WTC11 (cell line): ENCODE measurements at regions not wholly inside any gene's neighbourhood (a gene's known extent, or its start where the extent isn't known, plus 50 kb on each side); places are given as distances from the start of the nearest gene placed in this dataset.

ENCODE experiments used
- ATAC-seq: fragments of 200-7000 bp; cut with Tn5 transposase; 2 replicates; pipeline ENCODE4 v1.10.0; 2021; ENCODE audit warnings: mild to moderate bottlenecking, moderate library complexity
- CTCF ChIA-PET: fragments of 300-600 bp; sonication (Branson Sonifier 250); formaldehyde crosslinking; loops from one replicate; lab custom pipeline; 2021; ENCODE audit warnings: antibody characterized with exemption; lab: Charles Lee
- POLR2A ChIA-PET: fragments of 350-600 bp; sonication (Branson Sonifier 250); formaldehyde crosslinking; loops from one replicate; lab custom pipeline; 2021; ENCODE audit warnings: antibody characterized with exemption; lab: Charles Lee
- DNase-seq: peaks from one replicate; pipeline ENCODE4 v3.0.0; 2021; ENCODE audit warnings: low spot score
- H3K27ac Mint-ChIP-seq: 2 replicates; pipeline ENCODE4 v1.8.0; 2021; ENCODE audit warnings: mixed read lengths
- H3K27me3 Mint-ChIP-seq: 2 replicates; pipeline ENCODE4 v1.8.0; 2021; ENCODE audit warnings: low read depth, mild to moderate bottlenecking, moderate library complexity, mixed read lengths
- H3K36me3 Mint-ChIP-seq: 2 replicates; pipeline ENCODE4 v1.8.0; 2021; ENCODE audit warnings: mixed read lengths
- H3K4me1 Mint-ChIP-seq: 2 replicates; pipeline ENCODE4 v1.8.0; 2022; ENCODE audit warnings: mixed read lengths
- H3K4me3 Mint-ChIP-seq: 2 replicates; pipeline ENCODE4 v1.8.0; 2021; ENCODE audit warnings: mild to moderate bottlenecking, moderate library complexity, mixed read lengths
- H3K9me3 Mint-ChIP-seq: 2 replicates; pipeline ENCODE4 v1.8.0; 2021; ENCODE audit warnings: mixed read lengths
- ATF6 ChIP-seq: sonication (generic); formaldehyde crosslinking; IDR thresholded peaks from 2 replicates; pipeline ENCODE4 v1.8.1; 2023; ENCODE audit warnings: mild to moderate bottlenecking, missing genetic modification reagents
- E2F1 ChIP-seq: sonication (generic); formaldehyde crosslinking; IDR thresholded peaks from 2 replicates; pipeline ENCODE4 v1.8.0; 2022; ENCODE audit warnings: mild to moderate bottlenecking, missing genetic modification reagents
- ERG ChIP-seq: fragments of 250-450 bp; sonication (Bioruptor Pico); IDR thresholded peaks from 2 replicates; pipeline ENCODE4 v1.8.0; 2021; ENCODE audit warnings: mild to moderate bottlenecking
- ETV6 ChIP-seq: sonication (generic); formaldehyde crosslinking; IDR thresholded peaks from 2 replicates; pipeline ENCODE4 v1.8.1; 2022; ENCODE audit warnings: mild to moderate bottlenecking, missing genetic modification reagents
- GTF2I ChIP-seq: fragments of 250-450 bp; sonication (Bioruptor Pico); conservative IDR thresholded peaks from 2 replicates; pipeline ENCODE4 v1.4.0; 2021; ENCODE audit warnings: mild to moderate bottlenecking
- HMGA2 ChIP-seq: fragments of 250-450 bp; sonication (Bioruptor Pico); IDR thresholded peaks from 2 replicates; pipeline ENCODE4 v1.4.0; 2021; ENCODE audit warnings: mild to moderate bottlenecking, moderate library complexity
- IRF1 ChIP-seq: sonication (generic); formaldehyde crosslinking; IDR thresholded peaks from 2 replicates; pipeline ENCODE4 v1.8.0; 2023; ENCODE audit warnings: missing genetic modification reagents
- KAT7 ChIP-seq: sonication (generic); formaldehyde crosslinking; IDR thresholded peaks from 2 replicates; pipeline ENCODE4 v1.8.1; 2023; ENCODE audit warnings: missing genetic modification reagents, mild to moderate bottlenecking, borderline replicate concordance
- MAX ChIP-seq: sonication (generic); formaldehyde crosslinking; IDR thresholded peaks from 2 replicates; pipeline ENCODE4 v1.8.0; 2022; ENCODE audit warnings: mild to moderate bottlenecking, missing genetic modification reagents
- MYBL2 ChIP-seq: sonication (generic); formaldehyde crosslinking; IDR thresholded peaks from 2 replicates; pipeline ENCODE4 v1.8.1; 2023; ENCODE audit warnings: mild to moderate bottlenecking, moderate library complexity, missing genetic modification reagents
- NFE2L1 ChIP-seq: sonication (generic); formaldehyde crosslinking; IDR thresholded peaks from 2 replicates; pipeline ENCODE4 v1.8.1; 2023; ENCODE audit warnings: missing genetic modification reagents
- PRDM15 ChIP-seq: sonication (generic); formaldehyde crosslinking; IDR thresholded peaks from 2 replicates; pipeline ENCODE4 v1.8.0; 2022; ENCODE audit warnings: missing genetic modification reagents
- SMAD4 ChIP-seq: sonication (generic); formaldehyde crosslinking; IDR thresholded peaks from 2 replicates; pipeline ENCODE4 v1.8.0; 2022; ENCODE audit warnings: mild to moderate bottlenecking, missing genetic modification reagents
- SOX15 ChIP-seq: fragments of 250-450 bp; sonication (Bioruptor Pico); IDR thresholded peaks from 2 replicates; pipeline ENCODE4 v1.9.0; 2021; ENCODE audit warnings: mild to moderate bottlenecking
- ZNF281 ChIP-seq: sonication (generic); formaldehyde crosslinking; IDR thresholded peaks from 2 replicates; pipeline ENCODE4 v1.8.0; 2023; ENCODE audit warnings: mild to moderate bottlenecking, missing genetic modification reagents

- no peaks in the 10 kb centered on the region for H3K9me3 Mint-ChIP-seq
- no peak overlapping the region for H3K27ac Mint-ChIP-seq
- TF ChIP-seq ERG (CRISPR knock-in tag): no peak
- TF ChIP-seq MYBL2 (CRISPR knock-in tag): no peak
- no peak for TF ChIP-seq PRDM15 (CRISPR knock-in tag)
- no peak for TF ChIP-seq ETV6 (CRISPR knock-in tag)
- no peak for TF ChIP-seq SMAD4
- no peak for TF ChIP-seq KAT7 (CRISPR knock-in tag)
- TF ChIP-seq IRF1 (CRISPR knock-in tag): no peak
- TF ChIP-seq SOX15 (CRISPR knock-in tag): no peak
- no peak for TF ChIP-seq NFE2L1 (CRISPR knock-in tag)
- no peak for TF ChIP-seq MAX (CRISPR knock-in tag)
- TF ChIP-seq ZNF281: no peak
- no peak for TF ChIP-seq GTF2I (CRISPR knock-in tag)
- TF ChIP-seq HMGA2 (CRISPR knock-in tag): no peak
- TF ChIP-seq E2F1 (CRISPR knock-in tag): no peak
- no peak for TF ChIP-seq ATF6 (CRISPR knock-in tag)
- DNase-seq (no peak), ATAC-seq (no peak)
- H3K4me3 Mint-ChIP-seq: no peak overlapping the region
- H3K27me3 Mint-ChIP-seq: no peaks in the 10 kb centered on the region
- ChIA-PET CTCF (no interaction called here), POLR2A (no interaction called here)
- H3K4me1 Mint-ChIP-seq: no peaks in the 10 kb centered on the region
- H3K36me3 Mint-ChIP-seq: no peaks in the 10 kb centered on the region
Observed at GRCh38 chr5:4674166-4674565, 466.0 kb upstream of the ADAMTS16 start.
